Renal cortex interstitium (tissue), 11 donors: ENCODE measurements at regions not wholly inside any gene's neighbourhood (a gene's known extent, or its start where the extent isn't known, plus 50 kb on each side); places are given as distances from the start of the nearest gene placed in this dataset.
"Not testable (repeated sequence)": the region's sequence is repeated elsewhere in the genome, so short reads cannot be mapped to it uniquely, and the experiment has no call there.

ENCODE experiments used
- DNase-seq, 11 donors: peaks; one replicate each; pipeline ENCODE4 v3.0.0-alpha.2; 2013; ENCODE audit warnings: low read depth in 9 of 11, low spot score in 4 of 11; ENCODE audit errors: extremely low read depth in 1 of 11

DNA sequence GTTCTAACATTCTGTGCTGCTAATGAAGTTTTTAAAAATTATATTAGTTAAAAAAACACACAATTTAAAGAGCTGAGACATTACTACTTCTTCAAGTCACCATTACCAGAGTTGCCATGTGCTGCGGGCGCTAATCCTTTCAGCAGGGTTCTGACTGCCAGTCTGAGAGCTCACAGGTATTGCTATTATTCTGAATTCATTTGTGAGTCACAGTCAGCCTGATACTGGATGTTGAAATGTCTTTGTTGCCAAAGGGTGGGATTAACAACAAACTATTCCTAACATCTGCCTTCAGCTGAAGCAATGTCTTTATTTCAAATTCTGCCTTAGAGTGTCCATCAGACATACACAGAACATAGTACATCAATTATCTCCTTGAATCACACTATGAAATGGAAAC is 197.1 kb upstream of the FGF13 start:
- DNase-seq = no peak

DNA sequence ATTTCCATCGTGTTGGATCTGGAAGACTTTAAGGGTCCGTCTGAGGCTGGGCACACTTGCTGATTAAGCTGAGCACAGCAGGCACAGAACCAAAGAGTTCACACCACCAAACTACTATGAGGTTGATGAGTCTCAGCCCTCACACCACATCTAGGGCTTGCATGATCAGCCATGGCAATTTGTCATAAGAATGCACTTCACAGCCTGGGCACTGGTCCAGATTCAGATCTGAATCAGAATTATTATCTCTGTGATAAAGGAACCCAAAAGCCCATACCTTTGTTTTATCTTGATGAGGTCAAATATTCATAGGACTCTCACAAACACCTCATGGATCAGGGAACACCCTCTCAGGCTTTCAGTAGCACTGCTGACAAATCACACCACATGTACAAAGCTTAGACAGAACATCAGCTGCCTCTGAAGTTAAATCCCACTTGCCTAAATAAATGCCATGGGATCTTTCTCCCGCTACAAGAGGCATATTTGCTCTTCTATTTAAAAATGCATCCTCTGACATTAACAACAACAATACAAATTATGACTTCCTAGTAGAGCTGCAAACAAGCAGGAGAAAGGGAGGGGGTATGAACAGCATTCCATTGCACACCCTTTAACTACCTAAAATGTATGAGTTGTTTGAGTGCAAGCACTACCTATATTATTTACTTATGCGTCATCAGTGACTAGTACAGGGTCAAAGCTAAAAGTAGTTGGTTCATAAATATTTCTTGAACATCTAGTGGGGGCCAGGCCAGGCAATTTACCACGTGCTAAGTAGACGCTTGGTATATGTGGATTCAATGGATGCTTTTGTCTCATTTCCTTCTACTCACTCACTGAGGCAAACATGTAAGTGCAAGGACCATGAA is 186.3 kb upstream of the FGF13 start:
- DNase-seq = no peak

DNA sequence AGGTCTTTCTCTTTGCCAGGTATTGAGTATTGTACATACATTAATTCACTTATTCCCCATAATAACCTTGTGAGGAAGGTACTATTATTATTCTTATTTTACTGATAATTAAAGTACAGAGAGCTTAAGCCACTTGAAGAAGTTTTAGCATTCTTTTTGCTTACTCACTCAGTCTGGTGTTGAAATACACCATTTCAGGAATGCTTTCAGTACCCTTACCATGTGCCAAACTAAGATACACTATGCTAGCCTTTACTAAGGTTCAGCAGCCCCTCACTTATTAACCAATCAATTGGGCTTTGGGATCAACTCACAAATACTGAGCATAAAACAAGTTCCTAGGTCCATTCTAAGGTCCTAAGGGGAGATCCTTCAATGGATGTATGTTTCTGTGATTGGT is 179.0 kb upstream of the FGF13 start:
- no peak for DNase-seq

- no peak for DNase-seq
Measured at GRCh38 chrX:138889149-138889548, 177.6 kb upstream of the FGF13 start.

- no peak for DNase-seq
Measured at GRCh38 chrX:138886769-138887168, 175.3 kb upstream of the FGF13 start.

DNA sequence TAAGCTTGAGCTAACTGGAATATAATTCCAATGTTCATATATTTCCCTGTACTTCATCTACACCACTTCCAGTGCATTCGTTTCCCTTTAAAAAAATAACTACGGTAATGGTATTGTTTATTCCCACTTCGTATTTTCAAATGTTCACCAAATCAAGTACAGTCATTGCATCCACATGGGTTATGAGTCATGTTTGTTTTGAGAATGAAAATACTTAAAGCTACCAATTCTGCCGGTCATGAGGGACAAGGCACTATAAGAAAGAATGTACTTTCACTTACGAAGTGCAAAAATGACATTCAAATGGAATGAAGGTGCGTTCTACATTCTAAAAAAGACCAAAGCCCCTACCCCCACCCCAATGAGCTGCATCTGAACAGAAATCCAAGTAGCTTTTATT is 174.4 kb upstream of the FGF13 start:
- DNase-seq = no peak

- not testable (repeated sequence) for DNase-seq
Measured at GRCh38 chrX:138880293-138880692, 168.8 kb upstream of the FGF13 start.

GRCh38 chrX:138877746-138878145 is 166.2 kb upstream of the FGF13 start:
- DNase-seq = no peak

DNA sequence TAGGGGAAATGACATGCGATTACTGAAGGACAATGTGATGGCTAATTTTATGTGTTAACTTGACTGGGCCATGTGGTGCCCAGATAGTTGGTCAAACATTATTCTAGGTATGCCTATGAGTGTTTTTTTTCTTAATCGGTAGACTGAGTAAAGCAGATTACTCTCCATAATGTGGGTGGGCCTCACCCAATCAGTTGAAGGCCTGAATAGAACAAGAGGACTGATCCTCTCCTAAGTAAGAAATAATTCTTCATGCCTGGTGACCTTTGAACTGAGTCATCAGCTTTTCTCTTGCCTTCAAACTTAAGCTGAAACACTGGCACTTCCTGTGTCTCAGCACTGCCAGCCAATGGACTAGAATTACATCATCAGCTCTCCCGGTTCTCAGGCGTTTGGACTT is 164.0 kb upstream of the FGF13 start:
- DNase-seq = no peak

DNA sequence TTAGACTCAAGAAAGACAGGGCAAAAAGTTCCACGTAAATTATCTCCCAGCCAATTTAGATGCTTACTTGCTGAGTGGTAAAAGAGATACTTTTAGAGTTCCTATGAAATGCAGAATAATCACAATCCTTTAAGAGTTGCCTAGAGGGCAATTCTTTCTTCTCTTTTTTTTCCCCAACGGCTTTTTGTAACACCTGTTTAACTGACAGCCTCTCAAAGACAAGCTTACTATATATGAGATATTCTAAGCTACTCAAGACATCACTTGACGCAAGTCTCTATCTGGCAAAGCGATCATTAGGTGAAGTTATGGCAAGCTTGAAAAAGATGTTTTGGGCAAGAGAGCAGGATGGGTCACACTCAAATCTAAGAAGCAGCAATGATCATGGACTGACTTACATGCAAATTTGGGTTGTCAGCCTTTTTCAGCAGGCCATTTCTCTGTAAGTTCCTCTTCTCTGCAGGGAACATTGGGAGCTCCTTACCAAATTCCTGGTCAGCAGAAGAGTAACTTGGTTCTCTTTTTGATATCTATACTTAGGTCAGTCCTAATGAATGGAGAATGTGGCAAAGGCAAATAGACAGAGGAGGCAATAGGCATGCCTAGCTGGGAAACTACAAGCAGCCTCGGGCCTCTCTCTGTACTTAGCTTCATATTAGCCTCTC is 162.9 kb upstream of the FGF13 start:
- DNase-seq = no peak

GRCh38 chrX:138873640-138874039 is 162.1 kb upstream of the FGF13 start:
- DNase-seq = not testable (repeated sequence)

GRCh38 chrX:138872537-138872936 is 161.0 kb upstream of the FGF13 start:
- no peak for DNase-seq

DNA sequence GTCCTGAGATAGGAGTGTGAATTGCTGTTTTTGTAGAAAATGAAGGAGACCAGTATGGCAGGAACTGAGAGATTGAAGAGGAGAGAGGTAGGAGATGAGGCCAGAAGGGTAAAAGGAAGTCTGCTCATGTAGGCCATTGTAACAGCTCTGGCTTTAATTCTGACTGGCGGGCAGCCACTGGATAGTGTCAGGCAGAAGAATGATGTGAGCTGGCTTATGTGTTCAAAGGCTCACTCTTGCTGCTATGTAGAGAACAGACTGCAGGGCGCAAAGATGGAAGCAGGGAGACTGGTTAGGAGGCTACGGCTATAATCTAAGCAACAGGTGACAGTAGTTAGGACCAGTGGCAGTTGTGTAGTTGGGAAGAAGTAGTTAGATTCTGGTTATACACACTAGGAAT is 160.2 kb upstream of the FGF13 start:
- no peak for DNase-seq

- no peak for DNase-seq
Measured at GRCh38 chrX:138866643-138867042, 155.1 kb upstream of the FGF13 start.

DNA sequence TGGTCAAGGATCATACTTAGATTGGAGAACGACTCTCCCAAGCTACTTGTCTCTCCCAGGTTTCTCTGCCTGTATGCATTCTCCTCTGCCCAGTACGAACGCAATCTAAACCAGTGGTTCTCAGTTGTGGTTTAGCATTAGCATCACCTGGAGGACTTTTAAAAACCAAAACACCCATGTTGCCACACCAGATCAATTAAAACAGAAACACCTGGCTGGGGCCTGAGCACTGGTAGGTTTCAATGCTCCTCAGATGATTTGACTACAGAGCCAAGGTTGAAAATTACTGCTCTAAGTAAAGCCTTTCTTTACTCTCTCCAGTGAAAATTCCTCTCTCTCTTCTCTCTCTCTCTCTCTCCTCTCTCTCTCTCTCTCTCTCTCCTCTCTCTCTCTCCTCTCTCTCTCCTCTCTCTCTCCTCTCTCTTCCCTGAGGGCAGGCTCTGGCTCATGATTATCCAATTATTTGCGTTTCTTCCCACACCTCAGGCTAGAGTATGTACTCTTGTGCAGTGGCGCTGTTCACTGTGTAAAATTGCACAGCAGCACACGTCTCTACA is 153.7 kb upstream of the FGF13 start:
- DNase-seq = no peak

GRCh38 chrX:138859421-138859820 is 147.9 kb upstream of the FGF13 start:
- DNase-seq = no peak

DNA sequence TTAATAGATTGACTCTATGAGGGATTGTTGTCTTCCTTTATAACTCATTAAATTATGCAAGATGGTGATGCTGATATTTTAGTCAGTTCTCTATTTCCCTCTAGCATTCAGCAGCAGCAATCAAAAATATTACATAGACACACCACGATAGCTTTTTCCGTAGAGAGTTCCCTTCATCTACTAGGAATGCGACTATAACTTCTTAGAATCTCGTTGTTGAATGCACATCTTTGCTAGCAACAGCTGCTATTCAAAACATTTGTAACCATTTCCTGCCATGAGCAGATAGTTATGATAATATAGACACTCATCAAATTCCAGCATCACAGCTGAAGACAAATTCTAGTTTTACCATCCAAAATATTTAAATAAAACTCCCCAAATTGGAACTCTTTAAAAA is 147.4 kb upstream of the FGF13 start:
- DNase-seq = no peak

- no peak for DNase-seq
Measured at GRCh38 chrX:138858438-138858837, 146.9 kb upstream of the FGF13 start.

GRCh38 chrX:138856881-138857604 is 145.5 kb upstream of the FGF13 start:
- DNase-seq = peak in 1 of 11 donors; percentile 21

- no peak for DNase-seq
Measured at GRCh38 chrX:138853936-138854335, 142.4 kb upstream of the FGF13 start.
